ENCODE measurements at regions not wholly inside any gene's neighbourhood (a gene's known extent, or its start where the extent isn't known, plus 50 kb on each side); places are given as distances from the start of the nearest gene placed in this dataset.
"Not testable (repeated sequence)": the region's sequence is repeated elsewhere in the genome, so short reads cannot be mapped to it uniquely, and the experiment has no call there.

- no peak for DNase-seq (ENCODE audit: low read depth)
Observed at GRCh38 chr14:22297376-22297775, 291.6 kb downstream of the DAD1 start.

DNA sequence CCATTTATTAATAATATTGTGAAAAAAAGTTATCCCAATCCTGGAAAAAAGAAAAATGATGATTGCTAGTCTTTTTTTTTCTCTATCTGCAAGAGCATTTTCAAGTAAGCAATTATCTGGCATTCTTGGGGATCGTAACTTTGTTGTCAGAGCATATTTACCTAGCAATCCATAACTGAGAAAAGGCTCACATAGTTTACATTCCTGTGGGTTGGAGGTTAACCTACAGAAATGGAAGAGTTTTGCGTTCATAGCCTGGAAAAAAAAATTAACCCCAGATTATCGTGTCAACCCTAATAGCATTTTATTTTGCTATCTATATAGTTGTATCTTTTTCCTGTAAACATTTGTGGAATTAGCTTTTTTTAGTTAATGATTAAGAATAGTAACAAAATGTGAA is 292.3 kb downstream of the DAD1 start:
- peak; percentile 60 for DNase-seq (ENCODE audit: low read depth)

- DNase-seq (ENCODE audit: low read depth), result no peak
Observed at GRCh38 chr14:22296088-22296487, 292.9 kb downstream of the DAD1 start.

- DNase-seq (ENCODE audit: low read depth), result peak; percentile 46
Observed at GRCh38 chr14:22291406-22291805, 297.6 kb downstream of the DAD1 start.

GRCh38 chr14:22289570-22289969 is 299.5 kb downstream of the DAD1 start:
- DNase-seq (ENCODE audit: low read depth), result no peak

GRCh38 chr14:22285991-22286390 is 303.0 kb downstream of the DAD1 start:
- DNase-seq (ENCODE audit: low read depth), result no peak

DNA sequence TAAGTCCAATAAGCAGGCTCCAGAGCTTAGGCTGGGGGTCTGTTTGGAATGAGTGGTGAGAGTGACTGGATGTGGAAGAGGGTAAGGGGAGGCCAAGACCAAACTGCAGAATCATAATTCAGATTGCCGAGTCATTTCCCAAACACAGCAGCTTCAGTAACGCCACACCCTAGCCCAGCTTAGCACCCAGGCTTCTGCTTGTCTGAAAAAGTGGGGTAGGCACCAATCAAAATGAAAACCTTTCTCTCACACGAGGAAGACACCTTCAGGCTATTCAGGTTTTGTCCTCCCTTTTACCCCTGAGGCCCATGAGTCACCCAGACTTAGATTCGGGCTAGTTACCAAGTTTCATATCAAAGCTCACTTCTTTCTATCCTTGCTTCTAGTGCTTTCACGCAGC is 306.1 kb downstream of the DAD1 start:
- no peak for DNase-seq (ENCODE audit: low read depth)

DNA sequence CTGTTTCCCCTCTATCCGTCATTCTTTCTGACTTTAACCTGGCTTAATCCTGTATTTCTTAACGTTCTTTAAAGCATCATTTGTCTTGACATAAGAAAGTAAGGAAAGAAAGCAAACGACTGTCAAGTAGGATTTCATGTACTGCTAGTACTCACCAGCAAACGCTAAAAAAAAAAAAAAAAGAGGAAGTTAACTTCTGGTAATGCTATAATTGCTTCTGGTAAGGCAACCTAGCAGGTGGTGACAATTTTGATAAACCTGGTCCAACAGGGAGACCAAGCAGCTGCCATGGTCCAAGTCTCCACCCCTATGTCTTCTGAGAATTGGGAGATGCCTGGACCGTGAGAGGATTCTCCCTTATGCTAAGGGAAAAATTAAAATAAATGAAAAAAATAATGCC is 306.6 kb downstream of the DAD1 start:
- DNase-seq (ENCODE audit: low read depth), result no peak

DNA sequence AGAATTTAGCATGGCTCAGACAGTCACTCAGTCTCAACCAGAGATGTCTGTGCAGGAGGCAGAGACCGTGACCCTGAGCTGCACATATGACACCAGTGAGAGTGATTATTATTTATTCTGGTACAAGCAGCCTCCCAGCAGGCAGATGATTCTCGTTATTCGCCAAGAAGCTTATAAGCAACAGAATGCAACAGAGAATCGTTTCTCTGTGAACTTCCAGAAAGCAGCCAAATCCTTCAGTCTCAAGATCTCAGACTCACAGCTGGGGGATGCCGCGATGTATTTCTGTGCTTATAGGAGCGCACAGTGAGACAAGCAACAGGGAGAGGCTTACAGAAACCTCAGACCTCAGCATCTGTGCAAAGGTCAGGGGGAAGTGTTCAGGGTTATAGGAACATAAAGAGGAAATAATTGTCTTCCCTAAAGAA is 307.6 kb downstream of the DAD1 start:
- not testable (repeated sequence) for DNase-seq (ENCODE audit: low read depth)

- no peak for DNase-seq (ENCODE audit: low read depth)
Observed at GRCh38 chr14:22280497-22281316, 308.3 kb downstream of the DAD1 start.

DNA sequence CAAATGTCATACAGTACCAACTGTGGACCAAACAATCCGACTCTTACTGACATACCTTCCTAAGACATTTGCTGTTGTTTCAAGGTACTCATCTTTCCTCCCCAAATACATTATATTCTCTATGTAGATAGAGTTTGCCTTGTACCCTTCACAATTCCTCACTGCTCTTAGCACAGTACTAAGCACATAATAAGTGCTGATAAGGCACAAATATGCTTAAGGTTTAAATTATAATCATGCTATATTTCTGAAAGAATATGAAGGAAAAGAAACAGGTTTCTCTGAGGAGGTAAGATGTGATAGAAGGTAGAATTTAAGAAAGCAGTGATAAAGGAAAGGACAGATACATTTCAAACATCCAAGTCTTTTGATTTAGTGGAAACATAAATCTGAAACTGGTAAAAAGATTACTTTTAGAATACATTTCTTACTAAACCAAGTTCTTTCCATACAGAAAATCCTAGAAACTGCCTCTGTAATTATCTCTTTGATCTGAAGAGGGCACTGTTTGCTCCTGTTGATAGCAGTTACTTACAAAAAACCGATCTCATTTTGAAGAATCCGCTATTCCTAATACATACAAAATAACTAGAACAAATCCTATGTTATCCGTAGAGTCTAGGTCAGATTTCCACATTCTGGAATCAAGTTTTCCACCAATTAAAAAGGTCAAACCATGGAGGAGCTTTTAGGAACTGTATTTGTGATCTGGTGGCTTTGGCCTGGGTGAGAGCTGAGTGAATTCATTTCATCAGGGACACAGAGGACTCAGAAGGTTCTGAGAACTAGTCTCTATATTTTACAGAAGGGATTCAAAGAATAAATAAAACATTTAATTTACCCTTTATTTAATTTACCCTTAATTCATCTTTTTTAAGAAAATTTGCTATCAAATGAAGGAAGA is 311.9 kb downstream of the DAD1 start:
- no peak for DNase-seq (ENCODE audit: low read depth)

DNA sequence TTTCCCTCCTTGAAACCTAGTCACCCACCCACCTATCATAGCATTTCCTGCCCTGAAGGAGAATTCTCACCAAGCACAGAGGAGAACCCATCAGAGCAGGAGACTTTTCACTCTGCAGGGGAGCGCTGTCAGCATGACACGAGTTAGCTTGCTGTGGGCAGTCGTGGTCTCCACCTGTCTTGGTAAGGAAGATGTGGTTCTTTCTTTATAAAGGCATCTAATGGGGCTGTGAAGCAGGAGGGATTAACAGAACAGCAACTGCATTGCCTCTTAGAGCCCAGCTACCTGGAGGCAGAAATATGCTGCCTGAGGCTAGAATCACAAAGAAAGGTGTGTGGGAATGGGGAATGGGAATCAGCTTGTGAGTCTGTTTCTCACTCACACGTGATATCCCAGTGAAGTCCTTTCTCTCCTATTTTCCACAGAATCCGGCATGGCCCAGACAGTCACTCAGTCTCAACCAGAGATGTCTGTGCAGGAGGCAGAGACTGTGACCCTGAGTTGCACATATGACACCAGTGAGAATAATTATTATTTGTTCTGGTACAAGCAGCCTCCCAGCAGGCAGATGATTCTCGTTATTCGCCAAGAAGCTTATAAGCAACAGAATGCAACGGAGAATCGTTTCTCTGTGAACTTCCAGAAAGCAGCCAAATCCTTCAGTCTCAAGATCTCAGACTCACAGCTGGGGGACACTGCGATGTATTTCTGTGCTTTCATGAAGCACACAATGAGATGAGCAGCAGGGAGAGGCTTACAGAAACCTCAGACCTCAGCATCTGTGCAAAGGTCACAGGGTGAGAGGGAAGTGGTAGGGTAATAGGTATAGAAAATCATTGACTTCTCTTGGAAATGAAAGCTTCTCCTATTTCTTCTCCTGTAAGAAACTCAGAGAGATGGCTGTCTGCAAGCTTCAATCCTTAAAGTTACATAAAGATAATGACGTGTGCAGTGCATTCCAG is 316.9 kb downstream of the DAD1 start:
- no peak for DNase-seq (ENCODE audit: low read depth)

DNA sequence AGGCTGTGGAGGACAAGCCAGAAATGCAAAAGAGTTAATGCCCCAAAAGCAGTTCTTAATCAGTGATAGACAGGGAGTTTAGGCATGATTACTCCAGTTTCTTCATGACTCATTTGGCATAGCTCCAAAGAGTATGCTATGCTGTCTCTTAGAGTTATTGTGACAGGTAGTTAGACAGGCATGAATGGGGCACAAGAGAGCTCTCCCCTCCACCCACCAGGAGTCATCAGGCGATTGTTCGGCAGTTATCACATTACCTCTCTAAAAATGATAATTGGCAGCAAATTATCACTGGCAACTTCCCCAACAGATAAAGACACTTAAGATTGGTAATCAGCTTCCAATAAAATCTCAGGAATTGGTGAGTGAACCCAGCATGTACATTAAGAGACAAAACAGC is 320.1 kb downstream of the DAD1 start:
- DNase-seq (ENCODE audit: low read depth), result no peak

DNA sequence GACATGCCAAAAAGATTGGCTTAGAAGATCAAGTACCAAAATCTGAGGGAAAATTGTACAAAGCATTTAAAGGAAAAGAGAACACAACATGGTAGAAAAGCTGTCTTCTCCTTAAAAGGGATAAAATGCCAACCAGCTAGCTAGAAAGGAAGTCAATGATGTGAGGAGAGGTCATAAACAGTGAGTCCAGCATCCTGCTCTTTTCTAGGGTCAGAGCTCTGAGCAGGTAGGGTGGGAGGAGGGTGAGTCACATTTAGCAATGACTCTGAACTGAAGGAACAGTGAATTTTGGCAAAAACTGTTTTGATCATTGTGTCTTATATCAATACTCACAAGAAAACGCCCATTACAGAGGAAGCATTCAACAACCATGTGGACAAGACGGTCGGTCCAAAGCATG is 322.3 kb downstream of the DAD1 start:
- DNase-seq (ENCODE audit: low read depth), result no peak

- DNase-seq (ENCODE audit: low read depth), result no peak
Observed at GRCh38 chr14:22266142-22266442, 322.9 kb downstream of the DAD1 start.

DNA sequence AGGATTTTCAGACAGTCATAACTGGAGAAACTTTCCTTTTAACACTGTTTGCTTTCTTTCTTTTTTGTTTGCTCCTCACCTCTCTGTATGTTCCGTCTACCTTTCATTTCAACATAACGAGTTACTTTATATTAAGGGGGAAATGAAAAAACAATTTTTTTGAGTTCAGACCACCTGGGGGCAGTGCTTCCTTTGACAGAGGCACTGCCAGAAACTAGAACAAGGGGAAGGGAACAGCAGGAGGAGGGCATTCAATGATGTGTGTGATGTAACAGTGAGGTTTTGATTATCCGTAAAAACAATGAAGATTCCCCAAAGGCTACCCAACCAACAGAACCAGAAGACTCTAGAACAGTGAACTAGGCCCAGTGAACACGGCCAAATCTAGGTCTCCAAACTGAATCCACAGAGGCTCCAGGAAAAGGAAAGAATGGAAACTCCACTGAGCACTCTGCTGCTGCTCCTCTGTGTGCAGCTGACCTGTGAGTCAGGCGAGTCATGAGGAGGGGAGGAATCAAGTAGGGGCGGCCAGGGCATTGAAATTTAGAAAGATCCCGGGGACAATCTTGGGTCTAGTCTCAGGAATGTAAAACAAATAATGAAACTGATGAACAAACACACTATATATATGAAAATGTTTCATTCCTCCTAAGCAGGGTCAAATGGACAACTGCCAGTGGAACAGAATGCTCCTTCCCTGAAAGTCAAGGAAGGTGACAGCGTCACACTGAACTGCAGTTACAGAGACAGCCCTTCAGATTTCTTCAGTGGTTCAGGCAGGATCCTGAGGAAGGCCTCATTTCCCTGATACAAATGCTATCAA is 323.5 kb downstream of the DAD1 start:
- no peak for DNase-seq (ENCODE audit: low read depth)

- no peak for DNase-seq (ENCODE audit: low read depth)
Observed at GRCh38 chr14:22264759-22265158, 324.3 kb downstream of the DAD1 start.

DNA sequence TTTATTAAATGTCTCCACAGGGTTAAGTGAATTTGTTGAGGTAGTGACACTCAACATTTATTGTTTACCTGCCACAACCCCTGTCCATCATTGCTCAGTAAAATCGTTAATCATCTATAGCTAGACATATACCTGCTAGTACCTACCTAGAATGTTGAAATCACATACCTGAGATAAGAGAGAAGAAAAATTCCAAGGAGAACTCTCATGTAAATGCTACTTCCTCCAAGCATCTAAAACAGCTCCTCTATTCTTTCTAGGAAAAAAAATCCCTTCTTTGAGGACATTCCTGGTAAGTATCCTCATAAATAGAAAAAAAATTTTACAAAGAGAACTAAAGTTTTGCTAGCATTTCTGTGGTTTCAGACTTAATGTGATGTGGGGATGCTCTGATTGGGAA is 325.1 kb downstream of the DAD1 start:
- no peak for DNase-seq (ENCODE audit: low read depth)

DNA sequence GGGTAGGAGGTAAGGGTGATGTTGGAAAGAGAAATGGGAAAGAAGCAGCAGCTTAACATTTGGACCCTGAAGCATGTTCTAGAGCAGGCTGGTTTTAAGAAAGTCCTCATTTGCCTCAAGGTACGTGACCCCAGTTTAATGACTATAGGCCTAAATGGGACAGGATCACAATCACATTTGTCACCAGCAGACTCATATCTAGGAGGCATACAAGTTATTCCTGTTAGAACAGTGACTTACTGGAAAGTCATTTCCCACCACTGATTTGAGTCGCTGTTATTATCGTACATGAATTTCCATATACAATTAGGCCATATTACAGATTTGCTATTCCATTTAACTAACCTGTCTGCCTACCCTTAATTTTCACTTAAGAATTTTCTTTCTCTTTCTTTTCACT is 326.1 kb downstream of the DAD1 start:
- DNase-seq (ENCODE audit: low read depth), result no peak

DNA sequence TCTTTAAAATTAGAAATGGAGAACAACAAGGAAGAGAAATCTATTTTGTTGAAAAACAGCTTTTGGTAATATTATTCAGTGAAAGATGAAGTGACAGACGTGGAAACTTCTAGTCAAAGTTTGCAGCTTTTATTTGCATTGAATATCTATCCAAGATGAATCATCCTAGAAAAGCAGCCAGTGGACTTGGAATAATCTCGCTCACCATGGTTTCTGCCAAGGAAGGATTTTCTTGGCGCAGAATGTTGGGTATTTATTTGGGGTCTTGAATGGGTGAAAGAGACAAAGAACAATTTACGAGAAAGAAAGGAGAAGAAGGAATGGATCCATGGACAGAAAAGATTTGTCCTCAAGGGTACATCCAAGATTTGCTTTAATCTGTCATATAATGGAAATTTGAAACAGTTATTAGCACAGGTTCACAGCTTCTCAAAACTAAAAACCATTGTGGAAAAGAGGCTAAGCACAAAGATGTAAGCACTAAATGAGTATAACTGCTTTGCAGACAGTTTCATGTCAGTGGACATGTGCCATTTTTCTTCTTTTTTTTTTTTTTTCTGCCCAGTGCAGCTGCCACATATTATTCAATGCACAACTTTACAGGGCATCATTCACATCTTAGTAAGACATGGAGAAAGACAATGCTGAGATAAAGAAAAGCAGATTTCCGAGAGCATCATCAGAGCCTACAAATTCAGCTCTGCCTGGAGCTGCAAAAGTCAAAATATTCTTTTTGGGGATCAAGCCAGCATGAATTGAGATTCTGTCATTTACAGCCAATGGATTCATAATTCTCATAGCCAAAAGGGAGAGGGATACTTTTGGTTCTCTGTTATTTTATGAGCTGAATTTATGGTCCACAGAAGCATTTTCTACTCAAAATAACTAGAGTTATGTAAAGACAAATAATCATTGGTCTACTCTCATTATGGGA is 333.7 kb downstream of the DAD1 start:
- DNase-seq (ENCODE audit: low read depth), result no peak

All from HS-27A (cell line).